Mesenchymal stem cell (in vitro differentiated cells and primary cell): ENCODE measurements at regions not wholly inside any gene's neighbourhood (a gene's known extent, or its start where the extent isn't known, plus 50 kb on each side); places are given as distances from the start of the nearest gene placed in this dataset.

Experiments used
- DNase-seq: peaks from one replicate; pipeline ENCODE4 v3.0.0-alpha.2; 2013
- H2AFZ ChIP-seq: one replicate; pipeline ENCODE4 v1.6.1; 2013; ENCODE audit warnings: low read depth, mild to moderate bottlenecking, control low read depth, inconsistent platforms, low read length, moderate library complexity
- H2AK5ac ChIP-seq: 2 replicates; pipeline ENCODE4 v1.6.1; 2013; ENCODE audit warnings: low read length, moderate library complexity, mild to moderate bottlenecking, inconsistent platforms; ENCODE audit not compliant: severe bottlenecking
- H2BK120ac ChIP-seq: one replicate; pipeline ENCODE4 v1.6.1; 2013; ENCODE audit warnings: low read depth, mild to moderate bottlenecking, inconsistent platforms, low read length, moderate library complexity
- H2BK12ac ChIP-seq, 2 experiments: one replicate each; pipeline ENCODE4 v1.6.1; 2013; ENCODE audit warnings: inconsistent platforms in 2 of 2, low read length in 2 of 2, mild to moderate bottlenecking in 2 of 2, moderate library complexity in 2 of 2, control low read depth in 1 of 2
- H2BK15ac ChIP-seq: one replicate; pipeline ENCODE4 v1.6.1; 2013; ENCODE audit warnings: mild to moderate bottlenecking, low read depth, inconsistent platforms; ENCODE audit not compliant: poor library complexity, severe bottlenecking
- H2BK5ac ChIP-seq: 2 replicates; pipeline ENCODE4 v1.6.1; 2013; ENCODE audit warnings: low read depth, mild to moderate bottlenecking, low read length, control low read depth, inconsistent platforms; ENCODE audit not compliant: poor library complexity, severe bottlenecking
- H3K14ac ChIP-seq, 2 experiments: one replicate each; pipeline ENCODE4 v1.6.1; 2013; ENCODE audit warnings: inconsistent platforms in 2 of 2, low read length in 2 of 2, control low read depth in 1 of 2, mild to moderate bottlenecking in 1 of 2, moderate library complexity in 1 of 2
- H3K18ac ChIP-seq, 2 experiments: one replicate each; pipeline ENCODE4 v1.6.1; 2013; ENCODE audit warnings: inconsistent platforms in 2 of 2, low read length in 2 of 2, control low read depth in 1 of 2, low read depth in 1 of 2, mild to moderate bottlenecking in 1 of 2
- H3K23ac ChIP-seq, 2 experiments: one replicate each; pipeline ENCODE4 v1.6.1; 2013; ENCODE audit warnings: inconsistent platforms in 2 of 2, low read length in 2 of 2, mild to moderate bottlenecking in 2 of 2, moderate library complexity in 2 of 2, control low read depth in 1 of 2
- H3K27ac ChIP-seq: 2 replicates; pipeline ENCODE4 v1.5.1; 2013; ENCODE audit warnings: mild to moderate bottlenecking, moderate library complexity, low read length, control low read depth, inconsistent platforms; ENCODE audit not compliant: poor library complexity, severe bottlenecking
- H3K27me3 ChIP-seq, 2 experiments: 2 replicates each; pipeline versions ENCODE4 v1.6.1 to v1.7.0; 2013; ENCODE audit warnings: low read length in 2 of 2, mild to moderate bottlenecking in 2 of 2, moderate library complexity in 2 of 2, control low read depth in 1 of 2, inconsistent platforms in 1 of 2; ENCODE audit not compliant: control insufficient read depth in 1 of 2, insufficient read depth in 1 of 2
- H3K36me3 ChIP-seq, 2 experiments: 2 replicates each; pipeline versions ENCODE4 v1.6.1 to v1.7.0; 2013; ENCODE audit warnings: low read length in 2 of 2, control low read depth in 1 of 2, inconsistent platforms in 1 of 2, low read depth in 1 of 2, mild to moderate bottlenecking in 1 of 2; ENCODE audit not compliant: insufficient read depth in 2 of 2, control insufficient read depth in 1 of 2
- H3K4ac ChIP-seq, 2 experiments: one replicate each; pipeline ENCODE4 v1.6.1; 2013; ENCODE audit warnings: inconsistent platforms in 2 of 2, low read length in 2 of 2, mild to moderate bottlenecking in 2 of 2, moderate library complexity in 2 of 2, control low read depth in 1 of 2, low read depth in 1 of 2
- H3K4me1 ChIP-seq: 2 replicates; pipeline ENCODE4 v1.6.1; 2013; ENCODE audit warnings: low read depth, low read length, control low read depth; ENCODE audit not compliant: control insufficient read depth, insufficient read depth
- H3K4me2 ChIP-seq: 2 replicates; pipeline ENCODE4 v1.6.1; 2013; ENCODE audit warnings: low read length, mild to moderate bottlenecking, inconsistent platforms; ENCODE audit not compliant: poor library complexity, severe bottlenecking
- H3K4me3 ChIP-seq, 2 experiments: 2 replicates each; pipeline versions ENCODE4 v1.5.1 to v1.7.0; 2013; ENCODE audit warnings: low read length in 2 of 2, mild to moderate bottlenecking in 2 of 2, control low read depth in 1 of 2, low read depth in 1 of 2; ENCODE audit not compliant: insufficient read depth in 1 of 2
- H3K79me1 ChIP-seq: replicated peaks from 2 replicates; pipeline ENCODE4 v1.6.1; 2013; ENCODE audit warnings: mild to moderate bottlenecking, control low read depth, low read length, inconsistent platforms; ENCODE audit not compliant: poor library complexity, severe bottlenecking
- H3K9ac ChIP-seq: 2 replicates; pipeline ENCODE4 v1.7.0; 2013; ENCODE audit warnings: mild to moderate bottlenecking, low read length, moderate library complexity
- H3K9me3 ChIP-seq: 2 replicates; pipeline ENCODE4 v1.7.0; 2013; ENCODE audit warnings: mild to moderate bottlenecking, low read length; ENCODE audit not compliant: control insufficient read depth
- H4K8ac ChIP-seq: one replicate; pipeline ENCODE4 v1.6.1; 2013; ENCODE audit warnings: inconsistent platforms, mild to moderate bottlenecking, low read length, moderate library complexity
- H4K91ac ChIP-seq: one replicate; pipeline ENCODE4 v1.6.1; 2013; ENCODE audit warnings: mild to moderate bottlenecking, low read length, inconsistent platforms
- WGBS: methylation state at CpG from one replicate; pipeline ENCODE4 v1.1.7; 2013; ENCODE audit warnings: mixed read lengths; 5-methylcytosine and 5-hydroxymethylcytosine counted together

DNA sequence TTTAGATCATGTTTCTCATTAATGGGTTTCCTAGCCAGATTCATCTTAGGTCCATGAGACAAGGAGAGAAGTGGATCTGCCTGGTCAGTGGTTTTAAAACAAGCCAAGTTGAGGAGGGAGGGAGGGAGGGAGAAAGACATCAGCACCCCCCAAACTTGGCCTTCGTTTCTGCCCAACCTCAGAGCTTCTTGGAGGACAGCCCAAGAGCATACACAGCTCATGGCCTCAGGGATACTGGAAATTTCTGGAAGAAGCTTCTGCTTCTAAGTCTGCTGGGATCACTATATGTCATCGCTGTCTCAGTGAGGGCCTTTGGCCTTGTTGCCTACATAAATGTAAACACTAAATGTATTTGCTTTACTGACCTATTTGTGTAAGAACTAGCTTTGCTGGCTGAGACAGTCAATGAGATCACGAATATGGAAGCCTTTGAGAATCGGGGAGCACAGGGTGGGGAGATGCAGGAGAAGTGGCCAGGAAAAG, 375.1 kb downstream of the BUD13 start:
- H4K91ac ChIP-seq, result no peak overlapping the region
- no peak overlapping the region for H3K4me3 ChIP-seq
- no peak overlapping the region for H3K14ac ChIP-seq
- H4K8ac ChIP-seq, result no peak overlapping the region
- no peak overlapping the region for H3K27ac ChIP-seq
- no peak overlapping the region for H2AK5ac ChIP-seq
- DNase-seq, result no peak
- H2BK12ac ChIP-seq, result no peak overlapping the region
- no peaks in the 10 kb centered on the region for H3K27me3 ChIP-seq
- no peak overlapping the region for H2BK15ac ChIP-seq
- 82% methylated on average over 3 of the region's 4 CpGs for WGBS
- H3K23ac ChIP-seq, result no peak overlapping the region
- H2BK120ac ChIP-seq, result no peak overlapping the region
- no peak overlapping the region for H2AFZ ChIP-seq
- H3K9me3 ChIP-seq, result peaks cover 3% of the 10 kb centered on the region
- H3K9ac ChIP-seq, result no peak overlapping the region
- H3K18ac ChIP-seq, result no peak overlapping the region
- no peaks in the 10 kb centered on the region for H3K36me3 ChIP-seq
- H2BK5ac ChIP-seq, result no peak overlapping the region
- no peaks in the 10 kb centered on the region for H3K4me1 ChIP-seq
- H3K4me2 ChIP-seq, result no peak overlapping the region
- H3K4ac ChIP-seq, result no peak overlapping the region
- no peaks in the 10 kb centered on the region for H3K79me1 ChIP-seq

DNA sequence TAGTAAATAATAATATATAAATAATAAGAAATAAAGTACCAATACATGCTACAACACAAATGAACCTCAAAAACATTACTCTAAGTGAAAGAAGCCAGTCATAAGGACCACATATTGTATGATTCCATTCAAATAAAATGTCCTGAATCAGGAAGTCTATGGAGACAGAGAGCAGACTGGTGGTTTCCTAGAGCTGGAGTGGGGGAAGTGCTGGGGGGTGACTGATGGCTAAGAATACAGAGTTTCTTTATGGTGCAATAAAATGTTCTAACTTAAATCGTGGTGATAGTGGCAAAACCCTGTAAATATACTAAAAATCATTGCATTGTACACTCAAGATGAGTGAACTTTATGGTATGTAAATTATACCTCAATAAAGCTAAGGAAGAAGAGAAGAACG, 376.5 kb downstream of the BUD13 start:
- Histone ChIP-seq H3K27ac (no peak overlapping the region), H3K23ac (no peak overlapping the region), H4K8ac (no peak overlapping the region), H3K4me3 (no peak overlapping the region), H2AK5ac (no peak overlapping the region), H3K4me1 (no peaks in the 10 kb centered on the region), H3K9me3 (peaks cover 3% of the 10 kb centered on the region), H2BK15ac (no peak overlapping the region), H2BK120ac (no peak overlapping the region), H3K4ac (no peak overlapping the region), H3K18ac (no peak overlapping the region), H3K14ac (no peak overlapping the region), H3K27me3 (no peaks in the 10 kb centered on the region), H2BK12ac (no peak overlapping the region), H4K91ac (no peak overlapping the region), H3K79me1 (no peaks in the 10 kb centered on the region), H2AFZ (no peak overlapping the region), H3K4me2 (no peak overlapping the region), H2BK5ac (no peak overlapping the region), H3K9ac (no peak overlapping the region), H3K36me3 (no peaks in the 10 kb centered on the region)
- DNase-seq, result no peak
- 20% methylated on average over 1 of the region's 2 CpGs for WGBS

DNA sequence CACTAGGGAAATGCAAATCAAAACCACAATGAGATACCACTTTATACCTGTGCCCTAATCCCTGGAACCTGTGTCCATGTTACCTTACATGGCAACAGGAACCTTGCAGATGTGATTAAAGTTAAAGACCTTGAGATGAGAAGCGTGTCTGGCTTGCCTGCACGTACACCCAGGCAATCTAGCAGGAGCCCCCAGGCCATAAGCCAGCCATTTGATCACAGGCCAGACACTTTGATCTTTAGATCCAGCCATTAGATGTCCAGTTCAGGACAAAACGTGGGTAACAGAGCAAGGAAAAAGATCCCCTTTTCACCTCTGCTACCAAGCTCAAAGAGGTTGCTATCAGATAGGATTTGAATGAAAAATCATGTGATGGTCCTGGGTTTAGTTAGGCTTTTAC, 378.8 kb downstream of the BUD13 start:
- H3K4me2 ChIP-seq, result no peak overlapping the region
- H2BK120ac ChIP-seq, result no peak overlapping the region
- peaks cover 3% of the 10 kb centered on the region for H3K9me3 ChIP-seq
- no peaks in the 10 kb centered on the region for H3K79me1 ChIP-seq
- no peaks in the 10 kb centered on the region for H3K36me3 ChIP-seq
- no peaks in the 10 kb centered on the region for H3K27me3 ChIP-seq
- no peak overlapping the region for H3K18ac ChIP-seq
- H2AFZ ChIP-seq, result no peak overlapping the region
- DNase-seq, result no peak
- H3K14ac ChIP-seq, result no peak overlapping the region
- H2BK5ac ChIP-seq, result no peak overlapping the region
- no peak overlapping the region for H4K8ac ChIP-seq
- H3K23ac ChIP-seq, result no peak overlapping the region
- H2AK5ac ChIP-seq, result no peak overlapping the region
- H4K91ac ChIP-seq, result no peak overlapping the region
- no peak overlapping the region for H2BK12ac ChIP-seq
- no peak overlapping the region for H2BK15ac ChIP-seq
- H3K4me1 ChIP-seq, result no peaks in the 10 kb centered on the region
- no peak overlapping the region for H3K4me3 ChIP-seq
- 69% methylated on average over 2 of the region's 3 CpGs for WGBS
- H3K9ac ChIP-seq, result no peak overlapping the region
- no peak overlapping the region for H3K27ac ChIP-seq
- no peak overlapping the region for H3K4ac ChIP-seq

GRCh38 chr11:116390963-116391362, 381.8 kb downstream of the BUD13 start:
- H3K9ac ChIP-seq, result no peak overlapping the region
- no peak overlapping the region for H3K27ac ChIP-seq
- H2BK120ac ChIP-seq, result no peak overlapping the region
- H3K4ac ChIP-seq, result no peak overlapping the region
- no peak overlapping the region for H3K14ac ChIP-seq
- no peak overlapping the region for H3K4me3 ChIP-seq
- no peaks in the 10 kb centered on the region for H3K36me3 ChIP-seq
- no peak overlapping the region for H4K8ac ChIP-seq
- 44% methylated on average over 2 of the region's 3 CpGs for WGBS
- H2BK12ac ChIP-seq, result no peak overlapping the region
- H3K4me2 ChIP-seq, result no peak overlapping the region
- no peak overlapping the region for H2BK15ac ChIP-seq
- H3K4me1 ChIP-seq, result no peaks in the 10 kb centered on the region
- H3K9me3 ChIP-seq, result peaks cover 3% of the 10 kb centered on the region
- H3K23ac ChIP-seq, result no peak overlapping the region
- H3K18ac ChIP-seq, result no peak overlapping the region
- no peak overlapping the region for H2AK5ac ChIP-seq
- H3K79me1 ChIP-seq, result no peaks in the 10 kb centered on the region
- H4K91ac ChIP-seq, result no peak overlapping the region
- H3K27me3 ChIP-seq, result no peaks in the 10 kb centered on the region
- no peak overlapping the region for H2BK5ac ChIP-seq
- H2AFZ ChIP-seq, result no peak overlapping the region
- no peak for DNase-seq
